SK-N-SH (cell line): ENCODE measurements at regions not wholly inside any gene's neighbourhood (a gene's known extent, or its start where the extent isn't known, plus 50 kb on each side); places are given as distances from the start of the nearest gene placed in this dataset.

Experiments used
- EP300 ChIP-seq, 2 experiments: IDR thresholded peaks; 2 replicates each; pipeline versions ENCODE4 v1.4.0 to v1.6.1; 2012; ENCODE audit warnings: borderline replicate concordance in 1 of 2, low read depth in 1 of 2, low read length in 1 of 2
- EZH2phosphoT487 ChIP-seq: fragments of 200-600 bp; sonication (generic); IDR thresholded peaks from 2 replicates; pipeline ENCODE4 v1.6.1; 2017; ENCODE audit warnings: low read depth, mixed run types, mild to moderate bottlenecking, antibody characterized with exemption, moderate library complexity, borderline replicate concordance
- FOXJ3 ChIP-seq: sonication (generic); formaldehyde crosslinking; IDR thresholded peaks from 2 replicates; pipeline ENCODE4 v1.5.1; 2020; ENCODE audit warnings: mild to moderate bottlenecking, missing genetic modification reagents
- GATA2 ChIP-seq: sonication (generic); formaldehyde crosslinking; IDR thresholded peaks from 2 replicates; pipeline ENCODE4 v1.5.0; 2020; ENCODE audit warnings: mild to moderate bottlenecking, missing genetic modification reagents
- MXI1 ChIP-seq: IDR thresholded peaks from 2 replicates; pipeline ENCODE4 v1.6.1; 2012; ENCODE audit warnings: mild to moderate bottlenecking, low read depth, low read length, improper control_type of control experiment
- NRF1 ChIP-seq: IDR thresholded peaks from 2 replicates; pipeline ENCODE4 v1.6.1; 2012; ENCODE audit warnings: low read depth, mild to moderate bottlenecking, low read length
- POLR2AphosphoS5 ChIP-seq: IDR thresholded peaks from 2 replicates; pipeline ENCODE4 v1.6.1; 2012; ENCODE audit warnings: low read depth, low read length
- SIN3A ChIP-seq: IDR thresholded peaks from 2 replicates; pipeline ENCODE4 v1.6.1; 2012; ENCODE audit warnings: low read depth, mild to moderate bottlenecking, low read length, moderate library complexity, borderline replicate concordance
- TCF12 ChIP-seq: IDR thresholded peaks from 2 replicates; pipeline ENCODE4 v1.4.0; 2012
- YY1 ChIP-seq: IDR thresholded peaks from 2 replicates; pipeline ENCODE4 v1.4.0; 2012; ENCODE audit warnings: low read depth, mild to moderate bottlenecking
- TF ChIP-seq, protein P1 (sequence below): fragments of 200-600 bp; sonication (generic); IDR thresholded peaks from 2 replicates; pipeline ENCODE4 v1.6.1; 2017; ENCODE audit warnings: antibody characterized with exemption, mild to moderate bottlenecking, moderate library complexity
- TF ChIP-seq, protein P2 (sequence below): IDR thresholded peaks from 2 replicates; pipeline ENCODE4 v1.4.0; 2012; ENCODE audit warnings: low read depth, borderline replicate concordance

DNA sequence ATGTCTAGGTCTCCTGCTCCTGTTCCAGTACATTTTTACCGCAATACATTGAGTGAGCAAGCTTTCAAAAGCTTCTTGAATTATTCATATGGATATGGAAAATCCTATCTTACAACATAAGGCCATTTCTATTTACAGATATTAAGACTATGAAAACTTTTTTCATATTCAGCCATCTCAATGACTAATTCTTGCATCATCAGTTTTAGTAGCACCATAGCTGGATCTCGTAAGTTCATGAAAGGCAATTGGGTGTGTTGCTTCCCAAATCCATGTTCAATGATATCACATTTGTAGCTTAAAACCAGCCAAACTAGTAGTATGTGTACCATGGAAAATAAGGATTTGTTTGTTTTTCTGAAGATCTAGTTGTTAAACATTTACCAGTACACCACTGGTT, 118.3 kb upstream of the GABRA2 start:
- TF ChIP-seq, protein P1, sequence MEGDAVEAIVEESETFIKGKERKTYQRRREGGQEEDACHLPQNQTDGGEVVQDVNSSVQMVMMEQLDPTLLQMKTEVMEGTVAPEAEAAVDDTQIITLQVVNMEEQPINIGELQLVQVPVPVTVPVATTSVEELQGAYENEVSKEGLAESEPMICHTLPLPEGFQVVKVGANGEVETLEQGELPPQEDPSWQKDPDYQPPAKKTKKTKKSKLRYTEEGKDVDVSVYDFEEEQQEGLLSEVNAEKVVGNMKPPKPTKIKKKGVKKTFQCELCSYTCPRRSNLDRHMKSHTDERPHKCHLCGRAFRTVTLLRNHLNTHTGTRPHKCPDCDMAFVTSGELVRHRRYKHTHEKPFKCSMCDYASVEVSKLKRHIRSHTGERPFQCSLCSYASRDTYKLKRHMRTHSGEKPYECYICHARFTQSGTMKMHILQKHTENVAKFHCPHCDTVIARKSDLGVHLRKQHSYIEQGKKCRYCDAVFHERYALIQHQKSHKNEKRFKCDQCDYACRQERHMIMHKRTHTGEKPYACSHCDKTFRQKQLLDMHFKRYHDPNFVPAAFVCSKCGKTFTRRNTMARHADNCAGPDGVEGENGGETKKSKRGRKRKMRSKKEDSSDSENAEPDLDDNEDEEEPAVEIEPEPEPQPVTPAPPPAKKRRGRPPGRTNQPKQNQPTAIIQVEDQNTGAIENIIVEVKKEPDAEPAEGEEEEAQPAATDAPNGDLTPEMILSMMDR, result no peak
- TF ChIP-seq EZH2phosphoT487 (no peak), POLR2AphosphoS5 (no peak), MXI1 (no peak), NRF1 (no peak), EP300 (IDR thresholded peaks at IDR 0.05; ENCODE audit: borderline replicate concordance in 1 of 2, low read depth in 1 of 2, low read length in 1 of 2) (no peak), YY1 (no peak), SIN3A (no peak), GATA2 (CRISPR knock-in tag) (no peak), FOXJ3 (no peak), TCF12 (no peak)
- TF ChIP-seq, protein P2, sequence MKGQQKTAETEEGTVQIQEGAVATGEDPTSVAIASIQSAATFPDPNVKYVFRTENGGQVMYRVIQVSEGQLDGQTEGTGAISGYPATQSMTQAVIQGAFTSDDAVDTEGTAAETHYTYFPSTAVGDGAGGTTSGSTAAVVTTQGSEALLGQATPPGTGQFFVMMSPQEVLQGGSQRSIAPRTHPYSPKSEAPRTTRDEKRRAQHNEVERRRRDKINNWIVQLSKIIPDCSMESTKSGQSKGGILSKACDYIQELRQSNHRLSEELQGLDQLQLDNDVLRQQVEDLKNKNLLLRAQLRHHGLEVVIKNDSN, result no peak
